Activated CD8-positive, alpha-beta memory T cell treated with anti-CD3 and anti-CD28 coated beads, Interleukin-2, amount 50 U/mL, for 48 hours (primary cell): ENCODE measurements at regions not wholly inside any gene's neighbourhood (a gene's known extent, or its start where the extent isn't known, plus 50 kb on each side); places are given as distances from the start of the nearest gene placed in this dataset.
A peak's percentile ranks its signal among the peaks of the same experiment; 100 is the strongest.

Source experiments
- DNase-seq: peaks from one replicate; pipeline ENCODE4 v3.0.0-alpha.2; 2020

DNA sequence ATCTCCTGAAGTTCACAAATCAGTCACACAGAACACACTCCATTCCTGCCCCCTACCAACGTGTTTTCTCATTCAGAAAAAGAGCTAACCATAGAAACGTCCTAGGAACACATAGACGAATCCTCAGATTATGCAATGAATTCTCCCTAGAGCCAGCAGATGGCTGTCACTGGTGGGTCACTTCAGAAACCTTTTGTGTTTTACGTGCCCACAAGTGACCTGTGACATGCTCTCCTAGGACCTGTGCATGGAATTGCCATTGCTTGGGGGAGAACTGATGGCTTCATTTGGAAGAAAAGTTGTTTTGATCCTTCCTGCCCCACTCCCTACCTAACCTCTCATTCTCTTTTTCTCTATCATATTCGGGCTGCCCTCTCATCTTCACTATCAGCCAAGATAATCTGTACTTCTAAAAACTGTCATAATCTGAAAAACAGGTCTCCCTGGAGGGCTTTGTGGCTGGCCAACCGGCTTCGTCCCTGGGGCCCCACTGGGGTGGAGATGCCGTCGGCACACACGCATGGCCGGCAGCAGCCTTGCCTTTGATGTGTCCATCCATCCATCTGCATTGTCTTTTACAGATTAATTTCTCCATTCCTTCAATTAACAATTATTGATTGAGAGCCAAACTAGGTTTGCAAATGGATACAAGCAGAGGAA, 144.1 kb upstream of the SERP2 start:
- no peak for DNase-seq

DNA sequence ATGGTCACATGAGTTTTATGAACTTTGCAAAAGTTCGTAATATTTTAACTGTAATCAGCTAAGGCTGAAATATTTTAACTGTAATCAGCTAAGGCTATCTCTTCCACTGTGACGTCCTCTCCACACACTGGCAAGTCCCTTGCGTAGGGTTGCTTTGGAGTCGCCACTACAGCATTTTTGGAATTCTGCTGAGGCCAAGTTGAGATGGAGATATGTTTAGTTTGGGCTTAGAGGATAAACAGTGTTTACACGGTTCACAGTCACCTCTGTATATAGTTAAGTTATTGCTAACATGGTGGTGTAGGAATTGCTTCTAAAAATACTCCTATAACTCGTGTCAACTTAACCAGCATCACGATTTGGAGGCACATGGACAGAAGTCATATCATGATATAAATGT, 143.6 kb upstream of the SERP2 start:
- DNase-seq: no peak

DNA sequence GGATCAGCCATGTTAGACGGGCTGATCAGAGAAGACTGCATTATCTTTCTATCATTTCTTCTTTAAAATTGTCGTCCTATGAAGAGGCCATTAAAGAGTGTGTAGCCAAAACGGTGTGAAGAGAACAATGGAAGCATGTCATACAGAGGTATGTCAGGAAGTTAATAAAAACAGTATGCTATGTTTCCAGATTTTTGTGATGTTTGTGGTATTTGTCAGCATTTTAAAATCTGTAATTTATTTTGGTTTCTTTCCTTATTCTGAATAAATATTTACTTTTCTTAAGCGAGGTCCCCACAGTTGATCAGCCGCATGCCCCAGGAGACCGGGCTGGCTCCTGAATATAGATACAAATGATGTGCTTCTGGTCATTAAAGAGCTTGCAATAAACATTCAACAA, 142.9 kb upstream of the SERP2 start:
- no peak for DNase-seq

DNA sequence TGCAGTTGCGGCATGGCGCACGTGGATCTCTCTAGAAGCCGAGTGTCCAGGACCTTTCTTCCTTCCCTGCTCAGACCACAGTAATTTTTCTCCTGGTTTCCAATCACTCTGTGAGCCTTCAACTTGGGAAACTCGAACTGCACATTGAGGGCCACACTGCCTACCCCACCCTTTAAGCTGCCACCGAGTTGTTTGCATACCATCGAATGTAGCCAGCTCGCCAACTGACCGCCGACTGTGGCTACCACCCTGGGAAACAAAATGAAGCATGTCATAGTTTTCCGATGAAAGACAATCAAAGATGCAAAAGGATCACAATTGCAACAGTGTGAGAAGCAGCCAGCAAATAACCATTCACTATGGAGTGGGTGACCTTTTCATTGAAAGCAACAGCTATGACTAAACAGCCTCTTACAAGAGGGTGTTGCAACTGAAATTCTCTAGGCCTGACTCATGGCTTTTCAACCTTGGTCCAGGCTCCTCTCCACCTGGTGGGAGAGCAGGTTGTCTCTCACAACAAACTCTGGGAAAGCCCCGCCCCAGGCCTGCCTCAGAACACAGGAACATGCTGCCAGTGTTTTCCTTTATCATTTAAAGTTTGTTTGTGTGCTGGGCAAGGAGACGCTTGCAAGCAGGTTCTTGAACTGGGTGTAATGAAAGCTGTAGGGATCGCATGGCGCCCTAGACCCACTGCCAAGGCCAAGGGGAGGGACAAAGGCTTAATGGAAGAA, 141.7 kb upstream of the SERP2 start:
- DNase-seq: no peak

DNA sequence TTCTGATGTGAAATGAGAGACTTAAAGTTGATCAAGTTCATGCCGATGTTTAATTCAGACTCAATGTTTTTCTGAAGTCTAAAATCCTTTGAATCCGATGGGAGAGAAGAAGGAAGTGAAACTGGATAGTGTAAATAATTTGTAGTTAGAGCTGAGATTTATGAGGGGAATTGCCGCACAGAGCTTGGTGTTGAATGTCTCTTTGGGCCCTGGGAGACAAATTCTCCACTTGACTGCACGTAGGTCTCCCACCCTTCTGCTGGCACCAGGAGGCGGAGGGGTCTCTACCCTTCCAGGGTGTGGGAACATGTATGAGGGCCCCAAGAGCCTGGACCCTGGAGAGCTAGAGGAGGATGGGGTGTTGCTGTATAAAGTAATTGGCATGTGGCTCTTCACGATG, 140.8 kb upstream of the SERP2 start:
- DNase-seq: no peak

DNA sequence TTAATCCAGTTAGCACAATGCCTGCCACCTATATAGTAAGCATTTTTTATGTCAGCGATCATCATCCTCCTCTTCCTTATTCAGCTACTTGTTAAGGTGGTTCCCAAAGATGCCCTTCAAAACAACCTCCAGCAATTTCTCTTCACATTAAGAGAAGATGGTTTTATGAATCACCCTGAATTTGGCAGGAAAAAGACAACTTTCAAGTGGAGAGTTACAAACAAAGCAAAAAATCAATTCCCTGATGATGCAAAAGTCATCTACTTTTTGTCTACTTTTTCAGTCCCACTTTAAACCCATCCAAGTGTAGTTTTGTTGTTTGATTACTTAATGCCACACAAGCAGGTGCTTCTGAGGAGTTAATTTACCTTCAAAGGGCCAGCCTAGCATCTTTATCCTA, 139.1 kb upstream of the SERP2 start:
- DNase-seq: no peak

DNA sequence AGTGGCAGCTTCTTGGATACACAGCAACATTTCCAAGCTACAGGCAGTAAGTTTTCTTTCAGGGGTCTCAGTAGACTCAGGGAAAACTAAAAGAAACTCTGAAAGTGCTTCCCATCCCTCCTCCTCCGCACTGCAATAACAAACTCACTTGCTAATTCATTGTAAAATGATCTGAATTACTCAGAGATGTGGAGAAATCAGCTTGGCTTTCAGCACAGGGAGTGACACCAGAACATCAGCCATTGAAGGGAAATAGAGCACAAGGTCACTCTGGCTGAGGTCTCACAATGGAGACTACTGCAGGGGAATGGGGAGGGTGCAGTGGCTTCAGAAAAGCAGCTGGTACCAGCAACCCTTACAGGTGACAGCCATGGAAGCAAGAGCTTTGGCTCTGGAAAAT, 137.3 kb upstream of the SERP2 start:
- no peak for DNase-seq

DNA sequence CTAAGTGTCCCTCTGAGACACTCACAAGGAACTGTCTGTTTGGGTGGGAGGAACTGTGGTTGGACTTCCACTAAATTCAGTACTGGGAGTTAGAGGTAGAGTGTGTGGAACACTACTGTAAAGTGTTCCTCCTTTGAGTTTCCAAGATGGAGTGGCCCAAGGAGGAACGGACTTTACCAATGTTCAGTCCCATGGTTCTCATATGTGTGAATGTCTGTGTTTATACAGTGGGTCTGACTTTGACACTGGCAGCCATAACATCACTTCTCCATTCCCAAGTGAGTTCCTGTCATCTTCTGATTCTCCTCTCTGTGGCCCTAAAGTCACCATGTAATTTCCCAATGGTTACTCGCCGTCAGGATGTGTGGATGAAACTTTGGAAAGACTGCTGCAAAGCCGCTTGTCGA, 136.8 kb upstream of the SERP2 start:
- DNase-seq: no peak

DNA sequence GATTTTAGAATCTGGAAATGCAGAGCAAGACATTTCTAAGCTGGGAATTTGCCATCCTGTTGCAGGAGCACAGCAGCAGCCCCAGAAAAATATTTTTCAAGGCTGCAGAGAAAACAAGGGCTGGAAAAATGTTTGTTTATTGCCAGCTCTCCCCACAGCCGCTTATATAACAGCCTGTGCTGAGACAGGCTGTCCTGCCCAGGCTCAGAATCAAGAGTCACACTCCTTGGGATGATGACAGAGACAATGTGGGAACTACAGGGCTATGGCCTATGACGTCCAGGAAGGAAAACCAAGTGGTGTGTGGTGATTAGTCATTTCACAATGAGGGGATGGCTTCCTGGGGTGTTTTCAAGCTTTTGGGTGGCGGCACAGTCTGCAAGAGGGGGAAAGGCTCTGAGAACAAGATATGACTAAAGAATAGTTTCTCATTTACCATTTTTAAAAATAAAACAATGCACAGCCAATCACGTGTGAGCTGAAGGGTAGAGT, 136.3 kb upstream of the SERP2 start:
- DNase-seq: no peak

DNA sequence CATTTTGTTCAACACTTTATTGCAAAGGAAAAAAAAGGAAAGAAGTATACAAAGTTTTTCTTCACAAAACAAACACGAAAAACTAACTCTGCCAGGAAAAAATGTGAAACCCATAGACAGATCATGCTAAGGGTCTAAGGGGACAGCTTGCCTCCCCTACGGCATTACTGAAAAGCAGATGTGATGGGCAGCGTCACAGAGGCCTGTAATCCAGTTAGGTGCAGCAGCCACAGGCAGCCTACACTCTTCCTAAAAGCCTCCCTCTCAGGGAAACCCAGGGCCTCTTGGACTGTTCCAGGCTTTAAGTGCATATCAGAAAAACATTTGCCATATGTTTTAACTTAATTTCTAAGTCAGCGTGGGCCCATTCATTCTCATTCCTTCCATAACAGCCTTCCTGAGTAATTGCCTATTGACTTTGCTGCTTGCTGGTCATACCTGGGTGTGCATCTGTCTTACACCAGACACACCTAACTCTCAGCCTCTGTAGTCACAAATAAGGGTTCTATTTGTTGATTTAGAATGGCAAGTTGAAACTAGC, 135.7 kb upstream of the SERP2 start:
- DNase-seq: no peak

DNA sequence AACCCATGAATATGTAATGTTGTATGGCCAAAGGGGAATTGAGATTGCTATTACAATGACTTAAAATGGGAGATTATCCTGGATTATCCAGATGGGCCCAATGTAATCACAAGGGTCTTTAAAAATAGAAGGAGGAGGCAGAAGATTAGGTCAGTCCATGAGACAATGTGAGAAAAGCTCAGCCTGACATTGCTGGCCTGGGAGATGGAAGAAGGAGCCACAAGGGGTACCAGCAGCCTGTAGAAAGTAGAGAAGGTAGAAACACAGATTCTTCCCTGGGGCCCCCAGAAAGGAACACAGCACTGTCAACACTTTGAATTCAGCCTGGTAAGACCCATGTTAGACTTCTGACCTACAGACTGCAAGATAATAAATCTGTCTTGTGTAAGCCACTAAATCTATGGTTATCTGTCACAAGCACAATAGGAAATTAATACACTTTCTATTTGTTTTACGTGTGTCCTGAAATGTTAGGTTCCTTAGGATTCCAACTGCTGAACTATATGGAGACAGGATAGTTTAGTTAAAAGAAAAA, 132.9 kb upstream of the SERP2 start:
- no peak for DNase-seq

DNA sequence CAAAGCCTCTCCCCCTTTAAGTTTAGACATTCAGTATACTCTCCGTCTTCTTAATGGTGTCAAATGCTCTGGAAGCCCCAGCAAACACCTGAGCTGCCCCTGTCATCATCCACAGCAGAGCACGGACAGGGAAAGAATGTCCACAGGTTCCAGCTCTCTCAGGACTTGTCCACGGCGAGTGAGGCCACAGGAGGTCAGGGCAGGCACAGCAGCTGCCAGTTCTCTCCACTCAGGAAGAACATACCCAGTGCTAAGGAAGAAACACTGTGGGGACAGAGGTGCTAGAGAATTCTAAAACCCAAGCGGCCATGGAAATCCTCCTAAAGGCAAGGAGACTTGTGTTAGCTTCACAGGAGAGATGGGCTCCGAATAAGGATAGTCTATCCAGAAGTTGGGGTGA, 132.0 kb upstream of the SERP2 start:
- no peak for DNase-seq

DNA sequence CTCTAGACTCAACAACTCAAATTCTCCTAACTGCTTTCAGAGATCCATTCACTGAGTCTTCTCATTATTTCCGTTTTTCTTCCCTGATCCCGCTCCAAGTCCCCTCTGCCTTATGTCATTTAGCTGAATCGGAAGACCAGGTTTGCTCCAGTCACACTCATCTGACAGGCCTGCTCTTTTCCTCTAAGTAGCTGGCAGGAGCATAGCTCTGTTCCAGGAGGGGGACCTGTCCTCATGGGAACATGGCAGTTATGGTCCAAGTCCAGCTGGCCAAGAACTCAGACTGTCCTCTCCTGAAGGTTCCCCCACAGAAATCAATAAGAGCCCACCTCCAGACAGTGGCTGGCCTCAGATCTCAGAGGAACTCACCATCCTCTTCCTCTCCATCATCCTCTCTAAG, 130.9 kb upstream of the SERP2 start:
- DNase-seq: no peak

DNA sequence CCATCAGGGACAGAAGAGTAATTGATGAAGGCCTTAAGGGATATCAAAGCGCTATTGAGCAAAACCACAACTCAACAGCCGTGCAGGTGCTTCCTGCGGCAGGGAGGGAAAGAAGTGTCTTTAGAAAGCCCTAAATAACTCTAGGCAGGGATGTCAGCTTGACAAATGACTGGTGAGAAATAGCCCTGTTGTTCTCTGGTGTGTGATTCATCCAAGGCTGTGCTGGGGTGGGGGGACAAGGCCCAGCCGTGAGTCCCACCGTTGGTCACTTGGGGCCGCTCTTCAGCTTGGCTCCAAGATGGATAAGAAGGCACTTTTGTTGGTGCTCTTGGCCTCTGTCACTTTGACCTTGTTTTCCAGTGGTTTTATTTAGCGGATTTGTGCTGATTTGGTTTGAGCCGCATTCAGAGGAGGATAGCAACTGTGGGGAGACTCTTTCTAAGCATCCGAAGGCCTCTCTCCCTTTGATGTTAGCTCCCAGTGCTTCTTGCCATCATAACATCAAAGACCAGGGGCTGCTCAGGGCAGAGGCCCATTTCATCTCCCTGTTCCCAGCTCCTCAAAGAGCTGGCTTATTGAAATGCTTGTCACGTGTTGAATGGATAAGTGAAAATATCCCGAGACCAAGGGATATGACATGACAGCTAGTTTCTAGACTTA, 130.3 kb upstream of the SERP2 start:
- DNase-seq: no peak

DNA sequence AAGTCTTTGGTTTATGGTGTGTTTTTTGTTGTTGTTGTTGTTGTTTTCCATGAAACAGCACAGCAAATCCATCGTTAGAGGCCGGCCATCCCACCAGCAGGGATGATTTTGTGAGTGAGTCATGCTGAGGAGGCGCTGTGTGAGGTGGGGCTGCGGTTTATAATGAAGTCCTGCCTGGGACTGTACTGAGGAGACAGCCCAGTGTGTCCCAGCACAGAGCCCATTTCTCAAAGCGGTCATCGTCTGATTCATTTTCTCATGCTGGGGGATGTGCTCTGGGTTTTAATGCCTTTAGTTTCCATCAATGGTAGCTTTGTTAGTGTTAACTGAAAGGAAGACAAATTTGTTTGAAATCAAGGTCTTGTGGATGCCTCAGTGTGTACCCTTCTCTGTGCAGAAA, 129.3 kb upstream of the SERP2 start:
- no peak for DNase-seq

DNA sequence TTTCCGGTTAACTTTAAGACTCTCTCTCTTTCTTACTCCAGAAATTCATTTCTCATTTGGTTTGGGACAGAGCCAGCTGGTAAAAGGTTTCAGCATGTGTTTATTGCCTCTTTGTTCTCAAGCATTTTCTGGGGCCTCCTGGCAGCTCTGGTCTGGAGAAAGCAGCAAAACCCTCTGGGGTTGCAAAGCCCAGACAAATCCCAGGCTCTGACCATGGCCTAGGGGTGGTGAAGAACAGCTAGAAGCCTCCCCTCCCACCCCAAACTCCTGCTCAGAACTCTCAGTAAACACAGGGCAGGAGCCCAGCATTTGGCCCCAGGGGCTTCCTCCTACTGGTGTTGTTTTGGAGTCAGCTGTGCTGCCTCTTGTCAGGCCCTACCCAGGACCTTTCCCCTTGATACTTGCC, 124.2 kb upstream of the SERP2 start:
- DNase-seq: no peak

DNA sequence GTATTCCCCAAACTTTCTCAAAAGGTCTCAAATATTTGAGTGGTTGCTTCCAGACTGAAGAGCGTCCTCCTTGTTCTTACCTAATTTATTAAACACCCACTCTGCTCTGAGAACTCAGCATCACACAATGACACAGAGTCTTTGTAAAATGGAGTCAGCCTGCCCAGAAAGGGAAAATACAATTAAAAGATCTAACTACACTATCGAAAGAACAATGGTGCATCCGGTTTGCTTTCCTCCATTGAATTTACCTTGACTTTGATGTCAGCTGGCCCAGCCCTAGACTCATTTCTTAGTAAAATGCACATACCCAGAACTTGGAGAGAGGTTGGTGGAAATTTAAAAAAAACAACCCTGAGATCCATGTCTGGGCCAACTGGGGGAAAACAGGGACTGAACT, 120.7 kb upstream of the SERP2 start:
- DNase-seq: no peak

DNA sequence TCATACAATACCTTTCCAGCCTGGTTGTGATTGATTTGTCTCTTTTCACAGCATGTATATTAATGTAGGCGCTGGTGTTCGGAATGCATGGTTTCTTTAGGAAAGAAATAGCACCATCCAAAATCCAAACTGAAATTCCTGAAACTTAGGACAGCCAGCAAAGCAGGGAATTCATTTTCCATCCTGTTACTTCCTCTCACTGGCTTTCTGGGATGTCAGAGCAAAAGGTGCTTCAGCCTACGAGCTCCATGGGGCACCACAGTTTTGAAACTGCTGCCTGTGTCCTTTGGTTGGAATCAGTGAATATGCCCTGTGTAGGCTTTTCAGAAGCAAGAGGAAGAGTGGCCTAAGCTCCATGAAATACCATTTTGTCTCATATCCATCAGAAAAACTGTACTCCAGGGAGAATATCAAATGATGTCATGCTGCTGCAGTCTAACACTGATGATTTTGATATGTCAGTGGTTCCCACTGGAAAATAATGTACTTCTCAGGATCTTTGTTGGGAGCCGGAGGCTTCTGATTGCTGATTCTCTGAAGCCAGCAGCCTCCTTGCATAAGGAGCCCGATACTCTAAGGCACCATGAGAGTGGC, 117.8 kb upstream of the SERP2 start:
- no peak for DNase-seq

DNA sequence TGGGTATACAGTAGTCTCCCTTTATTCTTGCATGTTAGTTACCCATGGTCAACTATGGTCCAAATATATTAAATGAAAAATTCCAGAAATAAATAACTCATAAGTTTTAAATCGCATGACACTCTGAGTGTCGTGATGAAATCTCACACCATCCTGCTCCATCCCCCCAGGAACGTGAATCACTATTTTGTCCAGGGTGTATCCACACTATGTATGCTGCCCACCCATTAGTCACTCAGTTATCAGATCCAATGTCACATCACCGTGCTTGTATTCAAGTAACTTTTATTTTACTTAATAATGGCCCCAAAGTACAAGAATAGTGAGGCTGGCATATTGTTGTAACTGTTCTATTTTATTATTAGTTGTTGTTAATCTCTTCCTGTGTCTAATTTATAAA, 115.8 kb upstream of the SERP2 start:
- no peak for DNase-seq

DNA sequence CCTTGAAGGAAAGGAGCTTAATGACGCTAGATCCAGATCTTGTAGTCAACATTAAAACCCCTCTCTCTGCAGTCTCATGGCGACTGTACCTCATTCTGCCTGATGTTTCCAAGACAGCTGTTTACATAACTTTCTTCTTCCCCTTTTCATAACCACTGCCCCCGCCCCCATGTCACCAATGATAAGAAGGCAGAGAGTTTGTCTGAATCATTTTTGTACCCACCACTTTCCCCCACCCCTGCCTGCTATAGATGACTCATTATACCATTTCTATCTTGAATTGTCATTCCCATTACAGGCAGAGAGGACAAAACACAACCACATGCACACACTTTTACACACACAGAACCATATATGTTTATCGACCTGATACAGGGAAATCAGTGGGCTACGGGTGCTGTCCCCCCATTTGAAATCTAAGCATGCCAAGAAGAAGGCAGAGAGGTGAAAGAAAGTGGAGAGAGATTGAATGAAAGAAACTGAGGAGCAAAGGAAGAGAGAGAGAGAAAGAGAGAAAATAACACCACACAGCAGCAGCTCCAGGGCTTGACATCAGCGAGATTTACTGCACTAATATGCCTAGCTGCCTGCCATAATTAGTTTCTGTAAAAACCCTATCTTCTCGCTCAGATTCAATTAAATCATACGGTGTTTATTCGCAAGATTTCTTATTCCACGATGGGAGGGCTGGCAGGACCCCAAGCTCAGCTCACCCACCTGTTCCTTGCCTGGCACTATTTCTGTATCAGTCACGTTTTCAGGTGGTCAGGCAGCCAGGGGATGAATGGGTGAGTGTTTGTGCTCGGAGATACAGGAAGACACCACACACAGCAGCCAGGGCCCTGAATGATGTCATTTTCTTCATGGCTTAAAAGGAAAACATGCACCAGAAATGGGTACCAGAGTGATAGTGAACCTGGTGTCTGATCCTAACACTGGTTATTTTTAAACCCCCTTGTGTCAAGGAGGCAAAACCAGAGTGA, 114.3 kb upstream of the SERP2 start:
- peak; percentile 73 for DNase-seq

DNA sequence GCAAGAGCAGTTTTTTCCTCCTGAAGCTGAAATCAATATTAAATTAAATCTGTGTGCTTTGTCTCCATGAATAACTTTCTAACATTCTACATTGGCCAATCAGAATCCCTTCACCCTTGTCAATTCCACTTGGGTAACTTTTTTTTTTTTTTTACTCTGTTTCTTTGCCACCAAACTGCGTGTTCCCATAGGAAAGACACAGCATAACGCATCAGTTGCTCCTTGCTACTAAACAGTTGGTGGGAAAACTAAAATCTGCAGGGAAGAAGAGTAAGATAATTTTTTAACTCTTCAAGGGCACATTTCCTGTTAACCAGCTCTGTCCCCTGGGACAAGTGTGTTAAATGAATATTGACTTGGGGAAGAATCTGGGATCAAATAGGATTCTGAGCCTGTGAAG, 113.3 kb upstream of the SERP2 start:
- DNase-seq: no peak
